K562 (cell line): ENCODE measurements at regions not wholly inside any gene's neighbourhood (a gene's known extent, or its start where the extent isn't known, plus 50 kb on each side); places are given as distances from the start of the nearest gene placed in this dataset.

Source experiments
- ATF3 ChIP-seq, 2 experiments: fragments of 450-650 bp in 1 of 2; sonication (generic) in 1 of 2; formaldehyde crosslinking in 1 of 2; IDR thresholded peaks in 1 of 2; conservative IDR thresholded peaks in 1 of 2; 2 replicates each; pipeline versions ENCODE4 v1.6.1 to v1.8.1; 2016 to 2023; ENCODE audit warnings: mild to moderate bottlenecking in 2 of 2, moderate library complexity in 2 of 2, inconsistent platforms in 1 of 2, missing genetic modification reagents in 1 of 2
- COPS2 ChIP-seq: fragments of 450-650 bp; conservative IDR thresholded peaks from 2 replicates; pipeline ENCODE4 v1.6.1; 2016; ENCODE audit warnings: mild to moderate bottlenecking, moderate library complexity
- EP300 ChIP-seq: IDR thresholded peaks from 2 replicates; pipeline ENCODE4 v1.6.1; 2012; ENCODE audit warnings: low read length, improper control_type of control experiment
- FOXP1 ChIP-seq: sonication (generic); formaldehyde crosslinking; IDR thresholded peaks from 2 replicates; pipeline ENCODE4 v1.8.0; 2022; ENCODE audit warnings: mild to moderate bottlenecking, missing genetic modification reagents
- HNRNPL ChIP-seq: fragments of 200-400 bp; formaldehyde crosslinking; IDR thresholded peaks from 2 replicates; pipeline ENCODE4 v1.6.1; 2017; ENCODE audit warnings: low read depth, mild to moderate bottlenecking, low read length
- JUND ChIP-seq, 2 experiments: IDR thresholded peaks; 2 replicates in 1 of 2; 3 replicates in 1 of 2; pipeline ENCODE4 v1.6.1; 2011; ENCODE audit warnings: borderline replicate concordance in 2 of 2, low read depth in 2 of 2, low read length in 2 of 2, improper control_type of control experiment in 1 of 2, missing biosample characterization in 1 of 2, missing genetic modification characterization in 1 of 2, missing genetic modification reagents in 1 of 2
- TEAD4 ChIP-seq, 2 experiments: sonication (generic) in 1 of 2; formaldehyde crosslinking in 1 of 2; IDR thresholded peaks; 2 replicates each; pipeline versions ENCODE4 v1.6.1 to v1.8.0; 2012 to 2022; ENCODE audit warnings: borderline replicate concordance in 1 of 2, inconsistent platforms in 1 of 2, low read length in 1 of 2, mild to moderate bottlenecking in 1 of 2, missing genetic modification reagents in 1 of 2
- ZBTB26 ChIP-seq: fragments of 450-650 bp; formaldehyde crosslinking; IDR thresholded peaks from 2 replicates; pipeline ENCODE4 v1.4.0; 2022; ENCODE audit warnings: missing genetic modification characterization

- TF ChIP-seq ATF3 (IDR thresholded peaks at IDR 0.05) (no peak), ATF3 (CRISPR knock-in tag; conservative IDR thresholded peaks at IDR 0.05) (no peak), HNRNPL (no peak), ZBTB26 (CRISPR knock-in tag) (no peak), FOXP1 (CRISPR knock-in tag) (no peak), TEAD4 (IDR thresholded peaks at IDR 0.05; ENCODE audit: low read length) (no peak), TEAD4 (CRISPR knock-in tag; IDR thresholded peaks at IDR 0.05; ENCODE audit: borderline replicate concordance) (no peak), COPS2 (no peak), EP300 (no peak), JUND (IDR thresholded peaks at IDR 0.05; ENCODE audit: borderline replicate concordance, low read depth, low read length) (no peak), JUND (tag; IDR thresholded peaks at IDR 0.05; ENCODE audit: borderline replicate concordance, low read depth, low read length) (no peak)
These were observed 263.2 kb downstream of the TMEM182 start for GRCh38 chr2:103025056-103025455.
